Heart left ventricle (tissue), 13 donors: ENCODE measurements at regions not wholly inside any gene's neighbourhood (a gene's known extent, or its start where the extent isn't known, plus 50 kb on each side); places are given as distances from the start of the nearest gene placed in this dataset.
"Not testable (repeated sequence)": the region's sequence is repeated elsewhere in the genome, so short reads cannot be mapped to it uniquely, and the experiment has no call there.

Experiments
- POLR2A ChIP-seq, 2 donors: fragments of 450-650 bp; IDR thresholded peaks; one replicate each; pipeline ENCODE4 v1.6.1; 2017; ENCODE audit warnings: antibody characterized with exemption in 2 of 2, mild to moderate bottlenecking in 2 of 2, moderate library complexity in 2 of 2
- TF ChIP-seq, protein P1 (sequence below), 12 donors: fragments of 200-600 bp; sonication (generic) in 4 of 12; IDR thresholded peaks; one replicate each; pipeline versions ENCODE4 v1.5.0 to v1.8.0; 2018 to 2022; ENCODE audit warnings: antibody characterized with exemption in 12 of 12, mild to moderate bottlenecking in 5 of 12
- donor health status: ischemic (EF 13 %, LVEDD 7.1; RV severe dilation, severe dysfunction).
- donor health status: DM: no; HTN: yes; CAD: no.
- donor health status: DM: no; HTN: no; CAD: no.
- donor health status: ischemic (EF 25% LVEDD 6.9; RV normal size, moderate dysfunction).
- donor health status: ischemic (EF 25% LVEDD 5.7; RV mildly dilated, moderate dysfunction).
- donor health status: ischemic (EF 35%, LVEDD 5.7; RV mildly dilated, moderate dysfunction).
- donor health status: nonischemic (EF 11% LVEDD 7.7; RV severe dilation, severe dysfunction).
- donor health status: DM: yes; HTN: yes; CAD: no.
- donor health status: PGD.
- donor health status: ischemic (EF 29% LVEDD 5.4; RV normal size, mild dysfunction).
- donor health status: nonischemic (EF 23%, LVEDD 6.1; RV moderate dilation, normal function).

DNA sequence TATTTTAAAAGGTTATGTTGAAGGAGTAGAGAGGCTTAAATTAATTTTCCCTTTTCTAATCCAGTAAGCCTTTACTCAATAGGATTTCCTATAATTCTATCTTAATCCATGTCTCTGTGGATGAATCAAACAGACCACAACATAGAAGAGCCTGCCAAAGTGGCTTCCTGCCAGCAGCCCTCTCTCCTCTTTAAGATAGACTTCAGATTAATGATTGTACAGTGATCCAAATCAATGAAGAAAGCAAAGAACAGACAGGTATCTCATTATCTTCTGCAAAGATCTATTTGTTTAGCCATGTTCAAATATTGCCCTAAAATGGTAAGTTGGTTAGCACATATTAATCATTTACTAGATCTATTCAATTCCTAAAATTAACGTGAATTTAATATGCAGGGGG lies 304.7 kb upstream of the POTED start:
- TF ChIP-seq, protein P1, sequence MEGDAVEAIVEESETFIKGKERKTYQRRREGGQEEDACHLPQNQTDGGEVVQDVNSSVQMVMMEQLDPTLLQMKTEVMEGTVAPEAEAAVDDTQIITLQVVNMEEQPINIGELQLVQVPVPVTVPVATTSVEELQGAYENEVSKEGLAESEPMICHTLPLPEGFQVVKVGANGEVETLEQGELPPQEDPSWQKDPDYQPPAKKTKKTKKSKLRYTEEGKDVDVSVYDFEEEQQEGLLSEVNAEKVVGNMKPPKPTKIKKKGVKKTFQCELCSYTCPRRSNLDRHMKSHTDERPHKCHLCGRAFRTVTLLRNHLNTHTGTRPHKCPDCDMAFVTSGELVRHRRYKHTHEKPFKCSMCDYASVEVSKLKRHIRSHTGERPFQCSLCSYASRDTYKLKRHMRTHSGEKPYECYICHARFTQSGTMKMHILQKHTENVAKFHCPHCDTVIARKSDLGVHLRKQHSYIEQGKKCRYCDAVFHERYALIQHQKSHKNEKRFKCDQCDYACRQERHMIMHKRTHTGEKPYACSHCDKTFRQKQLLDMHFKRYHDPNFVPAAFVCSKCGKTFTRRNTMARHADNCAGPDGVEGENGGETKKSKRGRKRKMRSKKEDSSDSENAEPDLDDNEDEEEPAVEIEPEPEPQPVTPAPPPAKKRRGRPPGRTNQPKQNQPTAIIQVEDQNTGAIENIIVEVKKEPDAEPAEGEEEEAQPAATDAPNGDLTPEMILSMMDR (IDR thresholded peaks at IDR 0.05): not testable (repeated sequence)
- not testable (repeated sequence) for TF ChIP-seq POLR2A (IDR thresholded peaks at IDR 0.05)
